GM18505 (cell line): ENCODE measurements at regions not wholly inside any gene's neighbourhood (a gene's known extent, or its start where the extent isn't known, plus 50 kb on each side); places are given as distances from the start of the nearest gene placed in this dataset.

Experiments used
- ATAC-seq: cut with Tn5 transposase; IDR thresholded peaks from one replicate; pipeline ENCODE4 v1.9.1; 2021; ENCODE audit not compliant: unreplicated experiment
- POLR2A ChIP-seq: IDR thresholded peaks from 4 replicates; pipeline ENCODE4 v1.6.1; 2011; ENCODE audit warnings: borderline replicate concordance; ENCODE audit not compliant: insufficient read depth, insufficient read length; ENCODE audit errors: extremely low read depth

GRCh38 chr21:28768753-28769152 is 223.9 kb downstream of the LTN1 start:
- no peak for ATAC-seq

DNA sequence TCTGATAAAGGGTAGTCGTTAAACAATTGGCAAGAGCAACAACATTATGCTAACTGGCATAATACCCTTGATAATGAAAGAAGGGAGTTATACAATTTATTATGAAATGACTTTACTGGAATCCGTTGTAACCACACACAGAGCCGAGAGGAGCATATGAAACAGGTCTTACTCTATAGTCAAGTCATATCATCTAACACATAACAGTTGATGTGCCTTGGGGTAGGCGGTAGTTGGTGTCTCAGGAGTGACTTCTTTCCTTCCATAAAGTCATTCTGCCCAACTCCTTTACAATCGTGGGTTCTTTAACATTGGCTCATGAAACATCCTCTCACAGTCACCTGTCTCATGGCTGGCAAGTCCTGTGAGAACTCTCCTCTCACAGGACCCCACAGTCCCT is 225.2 kb downstream of the LTN1 start:
- ATAC-seq, result no peak
- no peak for TF ChIP-seq POLR2A

More at GRCh38 chr21:28768753-28769152, 223.9 kb downstream of the LTN1 start:
- TF ChIP-seq POLR2A, result no peak

DNA sequence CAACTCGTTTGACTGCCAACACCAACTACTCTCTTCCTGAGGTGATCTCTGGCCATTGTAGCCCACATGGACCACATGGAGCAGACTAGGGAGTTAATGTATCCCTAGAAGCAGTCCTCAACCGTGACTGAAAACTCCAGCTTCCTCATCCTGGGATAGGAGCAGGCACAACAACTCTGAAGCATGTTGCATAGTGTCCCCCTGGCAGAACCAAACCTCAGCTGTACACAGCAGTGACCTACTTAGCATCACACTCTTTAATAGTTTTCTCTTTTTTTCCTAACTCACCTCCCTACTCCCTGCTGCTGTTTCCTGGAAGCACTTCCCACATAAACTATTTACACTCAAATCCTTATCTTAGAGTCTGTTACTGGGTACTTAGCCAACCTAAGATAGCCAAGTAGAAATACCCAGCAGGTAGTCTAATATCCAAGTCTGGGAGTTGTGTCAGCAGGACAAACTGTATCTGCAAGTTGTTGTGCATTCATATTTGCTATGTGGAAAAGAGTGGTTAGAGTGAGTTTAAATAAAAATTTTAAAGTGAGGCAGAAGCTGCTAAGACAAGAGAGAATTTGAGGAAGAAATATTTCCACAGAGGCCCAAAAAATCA is 228.8 kb downstream of the LTN1 start:
- TF ChIP-seq POLR2A, result no peak
- ATAC-seq, result no peak

- no peak for ATAC-seq
- TF ChIP-seq POLR2A, result no peak
Measured at GRCh38 chr21:28762357-28762735, 230.3 kb downstream of the LTN1 start.

- ATAC-seq, result no peak
- no peak for TF ChIP-seq POLR2A
Measured at GRCh38 chr21:28761674-28762356, 230.9 kb downstream of the LTN1 start.

DNA sequence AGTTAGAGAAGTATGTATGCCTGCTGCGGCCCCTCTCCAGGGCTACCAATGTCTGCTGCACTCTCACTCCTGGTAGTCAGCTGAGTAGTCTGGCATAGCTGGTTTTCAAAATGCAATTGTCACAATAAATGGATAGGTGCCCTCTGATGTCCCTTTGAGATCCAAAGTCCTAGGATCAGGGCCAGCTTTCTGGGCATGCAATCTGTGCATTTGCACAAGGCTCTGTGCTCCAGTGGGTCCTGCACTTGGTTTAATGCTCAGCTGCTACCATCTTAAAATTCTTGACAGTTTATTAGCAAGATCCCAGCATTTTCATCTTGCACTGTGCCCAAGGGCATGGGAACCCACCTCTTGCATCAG is 233.8 kb downstream of the LTN1 start:
- ATAC-seq, result no peak
- no peak for TF ChIP-seq POLR2A

DNA sequence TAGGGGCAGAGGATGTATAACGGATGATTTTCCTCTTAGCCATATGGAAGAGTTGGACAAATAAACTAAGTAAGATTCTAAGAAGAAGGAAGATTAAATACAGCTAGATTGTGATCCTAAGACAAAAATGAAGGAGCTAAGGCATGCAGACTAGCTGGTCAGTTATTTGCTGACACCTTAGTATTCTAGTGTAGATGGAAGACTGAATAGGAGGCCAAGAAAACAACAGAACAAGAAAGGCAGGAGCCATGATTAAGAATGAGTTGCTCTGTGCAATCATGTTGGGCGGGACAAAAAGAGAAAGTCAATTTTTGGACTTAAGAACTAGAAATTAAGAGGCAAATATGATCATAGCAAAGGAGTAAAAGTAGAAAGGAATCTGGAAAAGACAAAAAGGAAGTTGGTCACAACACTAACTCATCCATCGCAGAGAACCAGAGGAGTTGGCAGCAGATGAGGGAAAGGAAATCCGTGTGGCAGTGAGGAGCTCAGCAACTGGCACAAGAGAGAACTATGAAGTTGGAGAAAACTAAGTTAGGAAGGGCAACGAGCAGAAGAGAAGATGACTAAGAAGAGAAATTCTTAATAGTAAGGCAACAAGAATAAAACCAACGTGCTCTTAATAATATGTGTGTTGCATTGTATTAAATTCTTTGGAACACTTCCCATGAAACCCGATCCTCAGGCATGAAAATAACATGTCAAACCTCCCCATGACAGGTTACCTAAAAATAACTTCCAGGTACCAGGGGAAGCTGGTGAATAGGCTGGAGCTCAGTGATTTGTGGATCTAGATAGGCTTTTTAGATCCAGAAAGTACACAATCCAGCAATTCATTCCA is 234.4 kb downstream of the LTN1 start:
- TF ChIP-seq POLR2A, result no peak
- ATAC-seq, result no peak

DNA sequence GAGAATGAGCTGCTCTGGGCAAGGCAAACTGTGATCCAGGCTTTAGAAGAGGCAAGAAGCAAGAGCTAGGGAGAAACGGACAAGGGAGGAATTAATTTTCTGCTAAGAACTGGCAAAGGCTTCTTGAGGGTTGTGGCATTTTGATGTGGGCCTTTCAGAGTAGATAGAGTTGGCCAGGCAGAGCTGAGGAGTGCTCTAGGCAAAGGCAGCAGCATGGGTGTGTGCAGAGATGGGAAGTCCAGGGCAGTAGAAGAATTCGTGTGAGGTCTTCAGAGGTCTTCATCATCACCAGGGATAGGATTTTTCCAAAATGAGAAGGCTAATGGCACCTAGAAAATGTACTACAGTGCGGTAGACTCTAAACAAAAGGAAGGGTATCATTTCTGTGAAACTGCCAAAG is 237.8 kb downstream of the LTN1 start:
- ATAC-seq, result no peak
- no peak for TF ChIP-seq POLR2A

GRCh38 chr21:28754127-28754611 is 238.5 kb downstream of the LTN1 start:
- TF ChIP-seq POLR2A, result no peak
- no peak for ATAC-seq

GRCh38 chr21:28752131-28752530 is 240.5 kb downstream of the LTN1 start:
- TF ChIP-seq POLR2A, result no peak
- ATAC-seq, result no peak

- TF ChIP-seq POLR2A, result no peak
- ATAC-seq, result no peak
Measured at GRCh38 chr21:28751176-28751575, 241.5 kb downstream of the LTN1 start.

DNA sequence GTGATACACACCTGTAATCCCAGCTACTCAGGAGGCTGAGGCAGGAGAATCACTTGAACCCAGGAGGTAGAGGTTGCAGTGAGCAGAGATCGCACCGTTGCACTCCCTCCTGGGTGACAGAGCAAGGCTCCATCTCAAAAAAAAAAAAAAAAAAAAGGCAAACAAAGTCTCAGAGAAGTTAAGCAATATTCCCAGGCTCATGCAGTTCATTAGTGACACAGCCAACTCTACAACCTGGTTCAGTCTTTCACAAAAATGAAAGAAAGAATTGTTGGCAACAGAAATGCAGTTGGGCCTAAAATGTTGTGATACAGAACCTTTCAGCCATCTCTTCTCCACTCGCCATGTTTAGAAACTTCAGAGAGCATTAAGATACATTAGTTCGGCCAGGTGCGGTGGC is 242.1 kb downstream of the LTN1 start:
- no peak for TF ChIP-seq POLR2A
- ATAC-seq, result no peak

DNA sequence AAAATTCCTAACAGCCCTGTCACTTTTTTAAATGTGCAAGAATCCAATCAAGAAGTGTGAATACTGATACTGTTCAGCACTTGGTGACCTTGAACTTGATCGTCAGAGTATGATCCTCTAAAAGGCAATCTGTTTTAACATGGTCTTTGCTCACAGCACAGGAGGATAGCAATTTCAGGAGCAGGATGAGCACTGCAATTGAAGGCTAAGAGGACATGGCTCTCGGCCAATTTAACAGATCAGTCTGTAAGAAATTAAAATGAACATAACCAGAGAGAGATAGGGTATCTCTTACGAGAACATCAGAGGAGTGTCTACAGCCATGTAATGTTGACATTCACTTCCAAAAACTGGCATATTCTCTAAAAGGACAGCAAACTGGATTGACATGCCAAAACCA is 243.1 kb downstream of the LTN1 start:
- ATAC-seq, result no peak
- no peak for TF ChIP-seq POLR2A

DNA sequence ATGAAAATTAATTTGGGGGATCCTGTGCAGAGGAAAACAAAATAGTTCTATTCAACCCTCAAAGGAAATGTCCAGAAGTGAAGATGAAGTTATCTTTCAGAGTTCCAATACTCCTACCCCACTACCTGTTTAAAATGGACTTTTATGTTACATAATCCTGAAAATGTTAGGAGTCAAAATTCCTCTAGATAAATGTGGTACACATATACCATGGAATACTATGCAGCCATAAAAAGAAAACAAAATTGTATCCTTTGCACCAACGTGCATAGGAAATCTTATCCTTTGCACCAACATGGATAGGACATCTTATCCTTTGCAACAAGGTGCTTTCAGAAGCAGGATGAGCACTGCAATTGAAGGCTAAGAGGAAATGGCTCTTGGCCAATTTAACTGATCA is 245.2 kb downstream of the LTN1 start:
- no peak for TF ChIP-seq POLR2A
- no peak for ATAC-seq
